ENCODE measurements at regions not wholly inside any gene's neighbourhood (a gene's known extent, or its start where the extent isn't known, plus 50 kb on each side); places are given as distances from the start of the nearest gene placed in this dataset.

DNA sequence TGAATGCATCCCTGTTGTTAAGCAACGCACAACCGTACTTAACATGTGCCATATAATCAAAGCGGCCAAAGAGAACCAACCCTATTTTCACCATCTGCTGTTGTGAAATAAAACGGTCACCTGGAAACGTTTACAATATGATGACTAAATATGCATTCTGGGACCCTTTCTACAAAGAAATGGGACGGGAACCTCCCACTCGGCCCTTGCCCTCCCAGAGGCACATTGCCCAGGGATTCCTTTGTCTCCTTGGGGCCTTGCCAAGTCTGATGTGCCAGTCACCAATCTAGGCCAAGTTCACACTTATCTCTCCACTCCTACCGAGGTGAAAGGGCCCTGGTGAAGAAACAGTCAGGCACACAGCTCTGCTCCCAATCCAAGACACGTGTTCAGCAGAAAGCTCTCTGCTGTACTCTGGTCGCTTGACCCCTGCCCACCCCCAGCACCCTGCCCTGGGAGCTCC is 427.4 kb upstream of the JARID2 start:
- TF ChIP-seq, protein P1, sequence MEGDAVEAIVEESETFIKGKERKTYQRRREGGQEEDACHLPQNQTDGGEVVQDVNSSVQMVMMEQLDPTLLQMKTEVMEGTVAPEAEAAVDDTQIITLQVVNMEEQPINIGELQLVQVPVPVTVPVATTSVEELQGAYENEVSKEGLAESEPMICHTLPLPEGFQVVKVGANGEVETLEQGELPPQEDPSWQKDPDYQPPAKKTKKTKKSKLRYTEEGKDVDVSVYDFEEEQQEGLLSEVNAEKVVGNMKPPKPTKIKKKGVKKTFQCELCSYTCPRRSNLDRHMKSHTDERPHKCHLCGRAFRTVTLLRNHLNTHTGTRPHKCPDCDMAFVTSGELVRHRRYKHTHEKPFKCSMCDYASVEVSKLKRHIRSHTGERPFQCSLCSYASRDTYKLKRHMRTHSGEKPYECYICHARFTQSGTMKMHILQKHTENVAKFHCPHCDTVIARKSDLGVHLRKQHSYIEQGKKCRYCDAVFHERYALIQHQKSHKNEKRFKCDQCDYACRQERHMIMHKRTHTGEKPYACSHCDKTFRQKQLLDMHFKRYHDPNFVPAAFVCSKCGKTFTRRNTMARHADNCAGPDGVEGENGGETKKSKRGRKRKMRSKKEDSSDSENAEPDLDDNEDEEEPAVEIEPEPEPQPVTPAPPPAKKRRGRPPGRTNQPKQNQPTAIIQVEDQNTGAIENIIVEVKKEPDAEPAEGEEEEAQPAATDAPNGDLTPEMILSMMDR (IDR thresholded peaks at IDR 0.05; ENCODE audit: low read depth, low read length): no peak
- no peak overlapping the region for H3K4me3 ChIP-seq (ENCODE audit: low read depth, low read length)

DNA sequence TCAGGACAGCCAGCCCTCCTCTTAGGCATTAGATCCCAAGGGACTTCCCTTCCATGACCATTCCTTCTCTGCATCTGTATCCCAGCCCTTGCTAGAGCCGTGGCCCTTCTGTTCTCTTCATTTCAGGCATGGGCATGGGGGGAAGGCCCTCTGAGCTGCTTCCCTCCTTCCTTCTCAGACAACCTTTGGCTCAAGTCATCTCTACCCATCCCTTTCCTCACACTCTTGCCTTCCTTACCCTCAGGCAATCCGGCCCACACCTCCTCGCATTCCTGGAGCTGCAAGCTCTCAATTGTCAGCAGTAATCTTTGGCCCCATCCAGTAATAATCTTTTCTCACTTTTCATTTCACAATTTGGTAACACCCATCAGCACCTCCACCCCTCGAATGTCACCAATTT is 426.9 kb upstream of the JARID2 start:
- TF ChIP-seq, protein P1 (IDR thresholded peaks at IDR 0.05; ENCODE audit: low read depth, low read length): no peak
- no peak overlapping the region for H3K4me3 ChIP-seq (ENCODE audit: low read depth, low read length)

DNA sequence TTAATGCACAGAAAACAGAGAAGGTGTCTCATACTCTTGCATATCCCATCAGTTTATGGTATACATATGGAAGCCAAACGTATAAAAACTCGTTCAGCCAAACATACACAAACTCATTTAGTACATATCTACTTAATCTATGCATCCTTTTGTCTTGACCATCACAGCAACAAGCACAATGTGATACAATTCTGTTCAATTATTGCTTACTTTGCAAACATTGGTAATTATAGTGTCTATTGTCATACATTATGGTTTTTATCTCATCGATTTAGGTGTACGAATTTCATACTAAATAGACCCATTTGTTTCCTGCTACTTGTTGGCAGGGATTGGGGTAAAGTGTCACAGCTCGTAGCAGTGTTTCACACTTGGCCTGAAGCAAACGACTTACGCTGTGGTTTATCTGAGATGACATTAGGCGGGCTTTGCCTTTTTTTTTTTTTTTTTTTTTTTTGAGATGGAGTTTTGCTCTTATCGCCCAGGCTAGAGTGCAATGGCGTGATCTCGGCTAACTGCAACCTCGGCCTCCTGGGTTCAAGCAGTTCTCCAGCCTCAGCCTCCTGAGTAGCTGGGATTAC is 425.9 kb upstream of the JARID2 start:
- TF ChIP-seq, protein P1 (IDR thresholded peaks at IDR 0.05; ENCODE audit: low read depth, low read length): no peak
- no peak overlapping the region for H3K4me3 ChIP-seq (ENCODE audit: low read depth, low read length)

DNA sequence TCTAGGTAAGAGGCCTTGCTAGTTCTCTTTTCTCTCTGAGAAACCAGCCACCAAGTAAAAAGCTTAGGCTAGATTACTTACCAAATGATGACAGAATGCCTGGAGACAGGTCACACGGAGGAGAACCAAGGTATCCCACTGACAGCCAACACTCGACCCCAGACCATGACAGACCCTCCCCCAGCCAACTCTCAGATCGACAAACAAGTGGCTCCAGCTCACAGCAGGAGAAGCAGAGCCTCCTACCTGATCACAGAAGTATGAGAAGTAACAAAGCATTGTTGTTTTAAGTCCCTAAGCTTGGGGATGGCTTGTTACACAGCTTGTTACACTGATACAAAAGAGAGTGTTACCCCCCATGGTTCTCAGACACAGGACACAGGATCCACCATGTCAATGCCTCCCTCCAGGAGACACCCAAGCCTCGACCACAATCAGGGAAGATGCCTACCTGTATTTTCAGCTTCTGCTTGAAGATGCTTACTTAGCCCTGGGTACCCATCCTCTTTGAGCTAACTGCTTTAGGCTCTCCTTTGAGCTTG is 423.8 kb upstream of the JARID2 start:
- TF ChIP-seq, protein P1 (IDR thresholded peaks at IDR 0.05; ENCODE audit: low read depth, low read length): no peak
- no peak overlapping the region for H3K4me3 ChIP-seq (ENCODE audit: low read depth, low read length)

DNA sequence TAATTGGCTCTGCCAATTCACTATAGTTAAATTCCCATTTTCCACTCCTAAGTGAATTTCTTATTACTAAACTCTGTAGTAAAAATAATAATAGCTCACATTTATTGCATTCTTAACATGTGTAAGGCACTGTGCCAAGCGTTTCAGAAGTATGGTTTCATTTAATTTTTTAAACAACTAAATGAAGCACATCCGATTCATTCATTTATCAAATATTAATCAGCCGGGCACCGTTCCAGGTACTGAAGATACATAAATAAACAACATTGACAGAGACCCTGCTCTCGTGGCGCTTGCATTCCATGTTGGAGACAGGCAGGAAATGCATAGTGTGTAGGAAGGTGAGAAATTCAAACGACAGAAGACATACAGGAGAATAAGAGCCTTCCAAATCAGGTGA is 423.2 kb upstream of the JARID2 start:
- no peak overlapping the region for H3K4me3 ChIP-seq (ENCODE audit: low read depth, low read length)
- TF ChIP-seq, protein P1 (IDR thresholded peaks at IDR 0.05; ENCODE audit: low read depth, low read length): no peak

DNA sequence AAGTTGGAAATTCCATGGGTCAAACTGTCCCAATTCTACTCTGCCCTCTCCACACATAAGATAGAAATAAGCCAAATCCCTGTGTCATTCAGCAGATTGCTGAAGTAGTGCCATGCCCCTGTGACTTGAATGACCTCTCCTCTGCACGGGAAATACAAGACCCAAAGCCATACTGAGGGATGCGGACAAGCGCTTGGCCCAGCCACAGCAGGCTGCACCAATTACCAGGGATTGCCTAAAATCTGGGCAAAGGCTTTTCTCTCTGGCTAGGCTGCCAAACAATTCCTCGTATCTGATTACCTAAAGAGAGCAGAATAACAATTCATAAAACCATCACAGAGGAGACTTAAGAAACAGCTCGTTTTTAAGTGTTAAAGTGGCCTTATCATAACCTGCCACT is 421.8 kb upstream of the JARID2 start:
- H3K4me3 ChIP-seq (ENCODE audit: low read depth, low read length): no peak overlapping the region
- TF ChIP-seq, protein P1 (IDR thresholded peaks at IDR 0.05; ENCODE audit: low read depth, low read length): no peak

DNA sequence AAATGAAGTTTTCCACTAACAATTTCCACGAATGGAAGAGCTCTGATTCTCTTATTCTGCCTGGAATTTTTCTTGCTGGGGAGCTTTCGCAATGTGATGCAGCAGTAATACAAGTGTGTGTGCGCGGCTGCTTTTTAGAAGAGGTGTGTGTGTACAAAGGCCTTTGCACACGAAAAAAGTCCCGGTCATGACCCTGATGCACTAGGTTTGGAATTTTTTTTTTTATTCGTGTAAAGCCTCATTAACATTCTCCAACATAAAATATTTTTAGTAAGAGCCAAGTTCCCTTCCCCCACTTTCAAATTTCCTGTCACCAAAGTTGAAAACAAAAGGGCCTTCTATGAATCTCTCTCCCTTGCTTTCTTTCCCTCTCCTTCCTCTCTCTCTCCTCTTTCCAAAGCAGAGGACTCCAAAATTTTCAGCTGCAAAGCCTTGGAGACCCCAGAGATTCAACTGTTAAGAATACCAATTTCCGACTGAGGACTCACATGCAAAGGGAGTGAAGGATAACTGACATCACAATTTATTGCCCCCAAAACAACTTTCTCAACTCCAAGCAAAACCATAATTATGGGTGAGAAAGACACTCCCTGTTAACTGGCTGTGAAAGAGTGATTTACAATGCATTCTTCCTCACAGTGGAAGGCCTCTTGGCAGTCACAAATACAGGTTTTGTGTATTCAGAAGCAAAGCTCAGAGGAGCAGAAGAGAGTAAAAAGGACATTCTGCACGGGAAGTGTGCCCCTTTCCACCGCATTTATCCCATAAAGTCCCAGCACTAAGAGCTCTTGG is 421.2 kb upstream of the JARID2 start:
- H3K4me3 ChIP-seq (ENCODE audit: low read depth, low read length): no peak overlapping the region
- TF ChIP-seq, protein P1 (IDR thresholded peaks at IDR 0.05; ENCODE audit: low read depth, low read length): no peak

Measured in WI38 (cell line).